DND-41 (cell line): ENCODE measurements at regions not wholly inside any gene's neighbourhood (a gene's known extent, or its start where the extent isn't known, plus 50 kb on each side); places are given as distances from the start of the nearest gene placed in this dataset.

ENCODE experiments used
- CTCF ChIP-seq: IDR thresholded peaks from 2 replicates; pipeline ENCODE4 v1.5.1; 2012; ENCODE audit warnings: borderline replicate concordance, low read length, moderate library complexity, mild to moderate bottlenecking; ENCODE audit not compliant: poor library complexity, severe bottlenecking; ENCODE audit errors: extremely low read depth
- EZH2 ChIP-seq: IDR thresholded peaks from 3 replicates; pipeline ENCODE4 v1.6.1; 2012; ENCODE audit warnings: borderline replicate concordance, low read depth, mild to moderate bottlenecking, moderate library complexity, low read length, inconsistent platforms; ENCODE audit not compliant: severe bottlenecking

GRCh38 chr2:223215254-223215516 lies 163.2 kb downstream of the KCNE4 start:
- TF ChIP-seq CTCF (no peak), EZH2 (no peak)
